ENCODE measurements at regions not wholly inside any gene's neighbourhood (a gene's known extent, or its start where the extent isn't known, plus 50 kb on each side); places are given as distances from the start of the nearest gene placed in this dataset.

GRCh38 chr17:52283872-52284271 lies 125.4 kb upstream of the CA10 start:
- no TSS peak for BruUV-seq (replicated peaks)
- Mint-ChIP-seq H3K9me3 (ENCODE audit: unreplicated experiment) (no peaks in the 10 kb centered on the region), H3K4me3 (ENCODE audit: unreplicated experiment) (no peak overlapping the region), H3K36me3 (ENCODE audit: insufficient read depth, unreplicated experiment) (no peaks in the 10 kb centered on the region), H3K27me3 (ENCODE audit: insufficient read depth, unreplicated experiment) (peaks cover 19% of the 10 kb centered on the region), H3K4me1 (ENCODE audit: insufficient read depth, unreplicated experiment) (no peaks in the 10 kb centered on the region), H3K27ac (ENCODE audit: low read depth, unreplicated experiment) (no peak overlapping the region)
- ChIA-PET POLR2A (no interaction called here), CTCF (interaction anchor here (0.7 kb wide), 1 partner anchor 67 kb away, joined by 3 read pairs; no protein-coding TSS in a partner anchor)
- intact Hi-C loops (cut with micrococcal nuclease) = loop anchor here (1.0 kb wide), 1 partner anchor 14 kb away; no protein-coding TSS in a partner anchor
- no peak for DNase-seq (ENCODE audit: unreplicated experiment)
- TF ChIP-seq CTCF (IDR thresholded peaks at IDR 0.05; ENCODE audit: unreplicated experiment) = no peak

GRCh38 chr17:52276381-52277008 lies 118.0 kb upstream of the CA10 start:
- POLR2A ChIA-PET = no interaction called here
- intact Hi-C loops (cut with micrococcal nuclease) = no loop called here
- Mint-ChIP-seq H3K27me3 (ENCODE audit: insufficient read depth, unreplicated experiment) (peaks cover 41% of the 10 kb centered on the region), H3K9me3 (ENCODE audit: unreplicated experiment) (no peaks in the 10 kb centered on the region), H3K36me3 (ENCODE audit: insufficient read depth, unreplicated experiment) (no peaks in the 10 kb centered on the region), H3K4me1 (ENCODE audit: insufficient read depth, unreplicated experiment) (no peaks in the 10 kb centered on the region), H3K27ac (ENCODE audit: low read depth, unreplicated experiment) (no peak overlapping the region), H3K4me3 (ENCODE audit: unreplicated experiment) (no peak overlapping the region)
- TF ChIP-seq CTCF (IDR thresholded peaks at IDR 0.05; ENCODE audit: unreplicated experiment) = no peak
- no peak for DNase-seq (ENCODE audit: unreplicated experiment)
- no TSS peak for BruUV-seq (replicated peaks)
- CTCF ChIA-PET = interaction anchor here (0.6 to 0.7 kb wide), 2 partner anchors 106 to 501 kb away, joined by 3 read pairs; no protein-coding TSS in a partner anchor

- Mint-ChIP-seq H3K9me3 (ENCODE audit: unreplicated experiment) (no peaks in the 10 kb centered on the region), H3K4me1 (ENCODE audit: insufficient read depth, unreplicated experiment) (no peaks in the 10 kb centered on the region), H3K4me3 (ENCODE audit: unreplicated experiment) (no peak overlapping the region), H3K27ac (ENCODE audit: low read depth, unreplicated experiment) (no peak overlapping the region), H3K27me3 (ENCODE audit: insufficient read depth, unreplicated experiment) (peaks cover 46% of the 10 kb centered on the region), H3K36me3 (ENCODE audit: insufficient read depth, unreplicated experiment) (no peaks in the 10 kb centered on the region)
- no peak for DNase-seq (ENCODE audit: unreplicated experiment)
- no peak for TF ChIP-seq CTCF (IDR thresholded peaks at IDR 0.05; ENCODE audit: unreplicated experiment)
- no TSS peak for BruUV-seq (replicated peaks)
- POLR2A ChIA-PET = no interaction called here
- intact Hi-C loops (cut with micrococcal nuclease) = no loop called here
- CTCF ChIA-PET = no interaction called here
Observed at GRCh38 chr17:52271781-52272180, 113.3 kb upstream of the CA10 start.

GRCh38 chr17:52255347-52255746 lies 96.8 kb upstream of the CA10 start:
- DNase-seq (ENCODE audit: unreplicated experiment) = no peak
- H3K27ac Mint-ChIP-seq (ENCODE audit: low read depth, unreplicated experiment) = no peak overlapping the region
- no peaks in the 10 kb centered on the region for H3K9me3 Mint-ChIP-seq (ENCODE audit: unreplicated experiment)
- BruUV-seq (replicated peaks) = no TSS peak
- no peak for TF ChIP-seq CTCF (IDR thresholded peaks at IDR 0.05; ENCODE audit: unreplicated experiment)
- H3K4me3 Mint-ChIP-seq (ENCODE audit: unreplicated experiment) = no peak overlapping the region
- ChIA-PET CTCF (no interaction called here), POLR2A (no interaction called here)
- intact Hi-C loops (cut with micrococcal nuclease) = no loop called here
- H3K27me3 Mint-ChIP-seq (ENCODE audit: insufficient read depth, unreplicated experiment) = peaks cover 10% of the 10 kb centered on the region
- H3K36me3 Mint-ChIP-seq (ENCODE audit: insufficient read depth, unreplicated experiment) = no peaks in the 10 kb centered on the region
- H3K4me1 Mint-ChIP-seq (ENCODE audit: insufficient read depth, unreplicated experiment) = no peaks in the 10 kb centered on the region
